WTC11 (cell line): ENCODE measurements at regions not wholly inside any gene's neighbourhood (a gene's known extent, or its start where the extent isn't known, plus 50 kb on each side); places are given as distances from the start of the nearest gene placed in this dataset.

Experiments used
- CTCF ChIP-seq: fragments of 200-600 bp; IDR thresholded peaks from 2 replicates; pipeline ENCODE4 v1.8.0; 2022; ENCODE audit warnings: antibody characterized with exemption
- ELF4 ChIP-seq: sonication (generic); formaldehyde crosslinking; IDR thresholded peaks from 2 replicates; pipeline ENCODE4 v1.8.1; 2022; ENCODE audit warnings: low read depth, mild to moderate bottlenecking, moderate library complexity, missing genetic modification reagents
- ETV6 ChIP-seq: sonication (generic); formaldehyde crosslinking; IDR thresholded peaks from 2 replicates; pipeline ENCODE4 v1.8.1; 2022; ENCODE audit warnings: mild to moderate bottlenecking, missing genetic modification reagents
- JUN ChIP-seq: sonication (generic); formaldehyde crosslinking; IDR thresholded peaks from 2 replicates; pipeline ENCODE4 v1.8.0; 2023; ENCODE audit warnings: mild to moderate bottlenecking, missing genetic modification reagents
- MLX ChIP-seq: sonication (generic); formaldehyde crosslinking; IDR thresholded peaks from 2 replicates; pipeline ENCODE4 v1.8.1; 2023; ENCODE audit warnings: mild to moderate bottlenecking, missing genetic modification reagents, moderate library complexity
- MXD4 ChIP-seq: fragments of 250-450 bp; sonication (Bioruptor Pico); IDR thresholded peaks from 2 replicates; pipeline ENCODE4 v1.8.0; 2021; ENCODE audit warnings: mild to moderate bottlenecking, moderate library complexity, borderline replicate concordance
- USF1 ChIP-seq: sonication (generic); formaldehyde crosslinking; IDR thresholded peaks from 2 replicates; pipeline ENCODE4 v1.8.0; 2022; ENCODE audit warnings: mild to moderate bottlenecking, missing genetic modification reagents
- ZNF121 ChIP-seq: sonication (generic); formaldehyde crosslinking; IDR thresholded peaks from 2 replicates; pipeline ENCODE4 v1.8.0; 2023; ENCODE audit warnings: missing genetic modification reagents
- ZNF263 ChIP-seq: sonication (generic); formaldehyde crosslinking; IDR thresholded peaks from 2 replicates; pipeline ENCODE4 v1.8.1; 2022; ENCODE audit warnings: low read depth, mild to moderate bottlenecking, moderate library complexity, missing genetic modification reagents
- TF ChIP-seq, protein P1 (sequence below): sonication (generic); formaldehyde crosslinking; IDR thresholded peaks from 2 replicates; pipeline ENCODE4 v1.8.0; 2022; ENCODE audit warnings: mild to moderate bottlenecking, missing genetic modification reagents
- TF ChIP-seq, protein P2 (sequence below): sonication (generic); formaldehyde crosslinking; IDR thresholded peaks from 2 replicates; pipeline ENCODE4 v1.8.0; 2023; ENCODE audit warnings: missing genetic modification reagents

DNA sequence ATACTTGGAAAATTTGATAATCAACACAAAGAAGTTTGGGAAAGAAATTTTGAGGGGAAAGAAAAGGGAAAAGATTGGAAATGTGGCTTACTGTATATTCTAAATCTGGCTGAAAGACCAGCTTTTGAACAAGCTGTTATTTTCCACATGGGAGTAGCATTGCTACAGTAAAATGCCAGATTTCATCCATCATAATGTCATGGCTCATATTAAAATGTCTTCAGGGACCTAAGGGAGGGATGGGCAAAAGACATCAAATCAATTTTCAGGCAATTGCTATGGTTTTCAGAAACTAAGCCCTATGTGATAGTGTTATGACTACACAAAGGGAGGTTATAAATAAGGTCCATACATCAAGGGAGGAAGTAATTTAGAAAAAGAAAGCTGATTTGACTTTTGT, 1116.9 kb upstream of the CELF2 start:
- TF ChIP-seq CTCF: no peak
- TF ChIP-seq ELF4 (CRISPR knock-in tag): no peak
- no peak for TF ChIP-seq MXD4 (CRISPR knock-in tag)
- TF ChIP-seq ZNF263 (CRISPR knock-in tag): no peak
- TF ChIP-seq MLX (CRISPR knock-in tag): no peak
- no peak for TF ChIP-seq USF1 (CRISPR knock-in tag)
- TF ChIP-seq, protein P1, sequence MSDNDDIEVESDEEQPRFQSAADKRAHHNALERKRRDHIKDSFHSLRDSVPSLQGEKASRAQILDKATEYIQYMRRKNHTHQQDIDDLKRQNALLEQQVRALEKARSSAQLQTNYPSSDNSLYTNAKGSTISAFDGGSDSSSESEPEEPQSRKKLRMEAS (CRISPR knock-in tag): no peak
- no peak for TF ChIP-seq ETV6 (CRISPR knock-in tag)
- TF ChIP-seq, protein P2, sequence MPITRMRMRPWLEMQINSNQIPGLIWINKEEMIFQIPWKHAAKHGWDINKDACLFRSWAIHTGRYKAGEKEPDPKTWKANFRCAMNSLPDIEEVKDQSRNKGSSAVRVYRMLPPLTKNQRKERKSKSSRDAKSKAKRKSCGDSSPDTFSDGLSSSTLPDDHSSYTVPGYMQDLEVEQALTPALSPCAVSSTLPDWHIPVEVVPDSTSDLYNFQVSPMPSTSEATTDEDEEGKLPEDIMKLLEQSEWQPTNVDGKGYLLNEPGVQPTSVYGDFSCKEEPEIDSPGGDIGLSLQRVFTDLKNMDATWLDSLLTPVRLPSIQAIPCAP (CRISPR knock-in tag): no peak
- no peak for TF ChIP-seq JUN (CRISPR knock-in tag)
- TF ChIP-seq ZNF121: no peak
